Peyer's patch (tissue), 4 donors: ENCODE measurements at regions not wholly inside any gene's neighbourhood (a gene's known extent, or its start where the extent isn't known, plus 50 kb on each side); places are given as distances from the start of the nearest gene placed in this dataset.

Source experiments
- CTCF ChIP-seq, 6 experiments: fragments of 450-650 bp in 4 of 6; fragments of 200-600 bp in 2 of 6; sonication (generic) in 1 of 6; IDR thresholded peaks; one replicate each; pipeline ENCODE4 v1.5.1; 2017 to 2019; ENCODE audit warnings: antibody characterized with exemption in 6 of 6, mild to moderate bottlenecking in 3 of 6, moderate library complexity in 1 of 6
- POLR2A ChIP-seq, 2 donors: fragments of 450-650 bp; IDR thresholded peaks; one replicate each; pipeline ENCODE4 v1.5.1; 2017; ENCODE audit warnings: antibody characterized with exemption in 2 of 2, mild to moderate bottlenecking in 2 of 2, moderate library complexity in 2 of 2

DNA sequence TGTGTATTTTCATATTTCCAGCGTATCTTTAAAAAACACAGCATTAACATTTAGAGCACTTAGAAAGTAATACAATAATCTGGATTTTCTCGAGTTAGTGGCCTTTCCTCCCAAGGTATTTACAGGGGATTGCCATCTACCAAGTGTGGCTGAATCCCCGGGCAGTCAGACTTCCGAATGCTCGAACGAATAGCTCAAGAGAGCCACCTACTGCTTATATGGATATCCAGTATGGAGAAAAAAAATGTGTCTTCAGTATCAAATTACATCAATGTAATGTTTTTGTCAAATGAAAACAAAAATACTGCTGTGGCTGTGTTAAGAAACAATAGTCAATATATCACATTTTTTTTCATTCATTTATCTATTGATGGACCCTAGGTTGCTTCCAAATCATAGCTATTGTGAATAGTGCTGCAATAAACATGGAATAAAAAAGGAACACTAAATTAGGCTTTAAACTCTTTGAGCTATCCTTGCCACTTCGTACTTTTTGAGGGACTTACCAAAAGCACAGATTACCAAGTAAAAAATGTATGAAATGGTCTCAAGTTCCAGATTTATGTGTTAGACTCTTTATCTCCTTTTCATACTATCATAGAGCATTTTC is 654.5 kb upstream of the PTCHD4 start:
- TF ChIP-seq CTCF (IDR thresholded peaks at IDR 0.05): peak in 3 of 6 experiments; percentile 30 to 36 (median 36)
- no peak for TF ChIP-seq POLR2A (IDR thresholded peaks at IDR 0.05)
